ENCODE measurements at regions not wholly inside any gene's neighbourhood (a gene's known extent, or its start where the extent isn't known, plus 50 kb on each side); places are given as distances from the start of the nearest gene placed in this dataset.

DNA sequence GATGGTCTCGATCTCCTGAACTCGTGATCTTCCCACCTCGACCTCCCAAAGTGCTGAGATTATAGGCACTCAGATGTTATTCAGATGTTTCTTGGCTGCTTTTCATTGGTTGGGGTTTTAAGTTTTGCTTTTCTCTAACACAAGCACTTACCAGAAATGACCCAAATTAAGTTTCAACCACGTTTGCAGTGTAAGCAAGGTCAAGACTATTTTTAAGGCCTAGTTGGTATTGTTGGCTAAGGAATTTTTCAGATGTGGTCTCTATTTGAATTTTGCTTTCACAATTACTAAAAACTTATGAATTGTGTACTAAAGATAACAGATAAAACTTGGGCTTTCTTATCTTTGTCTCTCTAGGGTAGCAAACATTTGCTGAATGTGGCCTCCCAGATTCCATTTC is 1756.9 kb upstream of the TENM3 start:
- no peak for DNase-seq (ENCODE audit: low read depth in 2 of 2)

DNA sequence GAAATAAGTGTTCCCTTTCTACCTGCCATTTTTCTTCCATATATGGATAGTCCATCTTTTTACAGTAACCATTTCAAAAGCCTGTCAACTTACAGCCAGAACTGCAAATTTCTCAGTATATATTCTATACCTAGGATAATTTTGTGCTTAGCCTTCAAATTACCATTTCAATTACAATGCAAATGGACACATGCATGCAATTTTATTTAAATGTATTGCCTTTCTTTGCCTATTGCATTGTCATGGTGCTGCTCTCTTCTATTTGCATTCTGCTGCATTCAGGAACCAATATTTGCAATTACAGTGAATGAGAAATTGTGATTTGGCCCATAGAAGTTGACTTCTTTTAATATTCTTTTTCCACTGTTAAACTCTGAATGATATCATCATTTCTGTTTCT is 1753.4 kb upstream of the TENM3 start:
- DNase-seq (ENCODE audit: low read depth in 2 of 2): no peak

DNA sequence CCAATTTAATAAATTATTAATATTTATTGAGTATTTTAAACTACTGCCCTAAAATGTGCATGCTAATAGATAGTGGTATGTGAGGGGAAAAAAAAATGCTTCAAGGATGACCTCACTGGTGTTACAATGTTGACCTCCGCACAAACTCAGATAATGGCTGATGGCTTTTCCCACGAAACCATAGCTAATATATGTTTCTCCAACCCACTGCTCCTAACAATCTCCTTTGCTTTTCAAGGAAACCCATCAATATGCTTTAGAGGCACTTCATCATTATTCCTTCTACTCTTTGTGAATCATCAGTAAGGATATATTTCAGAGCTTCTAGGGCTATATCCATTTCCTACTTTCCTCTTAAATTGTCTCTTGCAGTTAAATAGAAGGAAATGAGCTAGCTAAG is 1752.0 kb upstream of the TENM3 start:
- no peak for DNase-seq (ENCODE audit: low read depth in 2 of 2)

DNA sequence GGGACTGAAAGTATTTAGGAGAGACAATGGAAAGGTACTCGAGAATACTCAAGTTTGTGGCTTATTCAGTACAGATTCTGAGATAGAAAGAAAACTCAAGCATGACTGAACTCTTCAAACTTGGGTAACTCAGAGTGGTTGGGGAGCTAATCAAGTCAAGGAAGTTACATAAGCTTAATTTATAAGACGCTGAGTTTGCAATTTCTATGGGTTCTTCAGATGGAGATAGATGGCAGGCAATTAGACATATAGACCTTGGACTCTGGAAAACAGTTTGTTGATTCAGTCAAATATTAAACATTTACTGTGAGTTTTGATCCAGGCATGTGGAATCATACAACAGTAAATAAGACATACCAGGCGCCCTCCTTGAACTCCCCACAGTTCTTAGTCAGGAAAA is 1749.9 kb upstream of the TENM3 start:
- DNase-seq (ENCODE audit: low read depth in 2 of 2): no peak

DNA sequence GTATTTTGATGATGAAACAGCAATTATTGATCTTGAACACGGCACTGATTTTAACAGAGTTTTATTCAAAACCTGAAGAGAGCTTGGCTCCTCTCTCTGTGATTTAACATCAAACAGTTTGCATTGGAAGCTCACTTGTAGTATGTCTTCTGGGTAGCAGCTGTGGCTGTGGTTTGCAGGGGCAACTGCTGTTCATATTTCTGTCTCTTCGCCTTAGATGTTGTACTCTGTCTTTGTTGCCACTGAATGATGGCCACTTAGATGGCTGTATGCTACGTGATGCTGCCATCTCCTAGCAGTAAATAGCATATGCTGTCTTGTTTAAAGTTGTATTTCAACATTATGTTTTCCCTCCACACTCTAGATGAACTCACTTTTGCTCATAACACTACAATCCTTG is 1743.0 kb upstream of the TENM3 start:
- DNase-seq (ENCODE audit: low read depth in 2 of 2): no peak

DNA sequence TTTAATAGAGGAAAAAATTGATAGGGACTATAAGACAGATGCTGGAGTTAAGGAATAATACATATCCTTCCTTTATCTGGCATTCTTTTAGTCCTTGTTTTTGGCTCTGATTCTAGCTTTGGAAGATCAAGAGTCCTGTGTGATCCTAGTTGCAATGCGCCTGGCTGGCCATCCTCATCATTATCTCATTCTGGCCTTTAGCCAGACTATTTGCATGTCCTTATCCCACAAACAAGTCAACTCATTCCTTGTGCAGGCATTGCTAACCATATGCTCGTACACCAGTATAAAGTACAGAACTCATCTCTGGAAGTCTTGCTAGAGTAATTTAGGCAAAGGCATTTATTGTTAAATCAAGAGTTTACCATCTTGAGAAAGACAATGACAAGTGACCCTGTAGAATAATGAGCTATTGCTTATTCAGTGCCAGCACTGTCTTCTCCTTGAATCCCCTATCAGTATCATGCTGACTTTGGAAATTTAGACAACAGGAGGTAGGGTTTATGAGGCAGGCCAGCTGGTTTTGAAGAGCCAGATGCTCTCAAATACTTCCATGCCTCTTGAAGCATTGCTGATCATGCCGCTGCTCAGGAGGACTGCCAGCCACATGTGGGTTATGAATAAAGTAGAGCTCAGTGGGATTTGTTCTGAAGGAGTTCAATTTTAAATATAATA is 1730.3 kb upstream of the TENM3 start:
- no peak for DNase-seq (ENCODE audit: low read depth in 2 of 2)

DNA sequence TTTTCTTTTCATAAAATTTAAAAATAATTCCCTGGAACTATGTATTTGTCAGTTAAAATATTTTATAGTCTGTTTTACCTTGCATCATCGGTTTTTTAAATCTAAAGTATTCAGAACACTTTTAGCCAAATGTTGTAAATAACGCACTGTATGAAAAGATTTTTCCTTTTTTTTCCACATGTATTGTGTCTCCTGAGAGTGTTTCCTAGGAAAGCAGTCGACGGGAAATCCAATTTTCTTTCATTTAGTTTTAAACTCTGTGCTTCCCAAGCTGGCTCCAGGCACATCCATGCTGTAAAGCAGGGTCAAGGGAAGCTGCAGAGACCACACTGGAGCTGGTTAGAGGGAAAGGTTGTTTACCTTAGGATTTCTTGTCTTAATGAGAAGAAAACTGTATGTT is 1724.3 kb upstream of the TENM3 start:
- DNase-seq (ENCODE audit: low read depth in 2 of 2): no peak

DNA sequence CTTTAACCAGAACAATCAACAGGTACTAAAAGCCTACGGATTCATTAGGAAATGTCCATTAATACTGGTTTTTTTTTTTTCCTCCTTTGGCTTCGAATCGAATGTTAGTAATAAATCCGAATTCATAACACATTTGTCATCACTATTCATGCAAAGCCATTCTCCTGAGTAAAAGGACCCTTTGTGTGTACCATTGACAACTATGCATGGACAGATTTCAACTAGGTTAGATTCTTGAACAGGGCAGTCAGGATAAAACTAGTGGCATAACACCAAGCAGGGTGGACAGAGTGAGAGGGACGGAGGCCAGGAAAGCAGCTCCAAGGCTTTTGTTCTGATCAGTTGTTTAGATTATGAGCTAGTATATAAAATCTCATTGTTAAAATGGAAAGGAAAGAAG is 1722.0 kb upstream of the TENM3 start:
- DNase-seq (ENCODE audit: low read depth in 2 of 2): no peak

DNA sequence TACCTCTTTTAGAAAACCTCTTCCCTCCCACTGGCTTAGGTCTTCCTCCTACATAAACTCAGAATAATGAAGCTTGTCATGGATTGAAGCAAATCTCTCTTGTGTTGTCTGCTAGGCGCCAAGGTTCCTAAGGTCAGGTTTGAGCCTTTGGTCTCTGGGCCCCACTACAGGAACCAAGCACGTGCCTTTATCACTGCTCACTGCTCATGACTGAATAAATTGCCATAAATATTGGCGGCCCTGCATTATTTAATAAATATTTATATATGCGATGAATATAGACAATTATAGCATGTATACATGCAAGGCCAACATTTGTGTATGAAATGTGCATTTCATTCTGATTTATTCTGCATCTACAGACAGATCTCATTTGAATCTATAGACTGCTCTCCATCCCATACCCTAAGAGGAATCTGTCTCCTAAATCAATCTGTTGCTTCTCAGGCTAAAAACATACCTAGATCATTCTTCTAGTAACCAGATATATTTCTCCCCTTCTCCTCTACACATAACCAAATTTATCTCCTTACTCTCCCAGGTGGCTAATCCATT is 1717.6 kb upstream of the TENM3 start:
- DNase-seq (ENCODE audit: low read depth in 2 of 2): no peak

DNA sequence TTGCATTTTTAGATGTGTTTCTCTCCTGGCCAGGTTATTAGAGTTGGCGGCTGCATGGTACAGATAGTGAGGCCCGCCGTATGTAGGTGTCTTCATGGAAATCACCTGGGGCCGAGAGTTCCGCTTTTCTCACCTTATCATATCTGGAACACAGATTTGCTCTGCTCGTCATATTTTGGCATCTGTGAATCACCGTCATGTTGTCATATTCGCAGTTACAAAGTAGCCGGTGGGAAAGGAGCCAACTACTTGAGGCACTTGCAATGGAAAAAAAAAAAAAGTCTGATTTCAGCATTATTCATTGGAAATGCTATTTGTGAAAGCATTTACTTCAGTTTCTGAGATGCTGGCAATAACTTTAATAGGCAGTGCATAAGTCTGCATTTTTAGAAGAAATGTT is 1715.2 kb upstream of the TENM3 start:
- no peak for DNase-seq (ENCODE audit: low read depth in 2 of 2)

DNA sequence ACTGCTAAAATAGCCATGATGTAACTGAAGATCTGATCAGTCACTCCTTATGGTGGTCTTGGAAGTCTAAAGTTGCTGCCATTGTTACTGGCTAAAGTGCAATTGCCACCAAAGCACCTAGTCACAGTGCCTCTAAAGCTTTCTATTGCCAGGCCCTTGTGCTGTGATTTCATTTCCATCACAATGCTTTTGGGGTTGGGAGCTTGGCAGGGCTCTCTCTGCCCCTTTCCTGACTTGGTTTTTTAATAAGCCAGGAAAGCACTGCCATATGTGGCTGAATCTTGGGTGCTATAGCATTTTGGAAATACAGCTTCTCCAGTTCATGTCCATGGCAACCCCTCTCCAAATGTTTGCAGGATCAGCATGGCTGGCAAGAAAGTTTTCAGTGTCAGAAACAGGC is 1712.4 kb upstream of the TENM3 start:
- no peak for DNase-seq (ENCODE audit: low read depth in 2 of 2)

DNA sequence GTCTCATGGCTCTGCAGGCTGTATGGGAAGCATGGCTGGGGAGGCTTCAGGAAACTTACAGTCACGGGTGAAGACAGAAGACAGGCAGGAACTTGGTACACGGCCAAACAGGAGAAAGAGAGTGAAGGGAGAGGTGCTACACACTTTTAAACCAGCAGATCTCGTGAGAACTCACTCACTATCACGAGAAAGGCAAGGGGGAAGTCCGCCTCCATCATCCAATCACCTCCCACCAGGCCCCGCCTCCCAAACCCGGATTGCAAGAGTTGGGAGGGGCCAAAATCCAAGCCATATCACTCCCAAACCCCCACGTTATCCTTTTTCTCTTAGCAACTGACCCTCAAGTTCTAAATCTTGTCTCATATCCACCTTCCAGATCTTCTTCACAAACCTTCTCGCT is 1710.5 kb upstream of the TENM3 start:
- no peak for DNase-seq (ENCODE audit: low read depth in 2 of 2)

DNA sequence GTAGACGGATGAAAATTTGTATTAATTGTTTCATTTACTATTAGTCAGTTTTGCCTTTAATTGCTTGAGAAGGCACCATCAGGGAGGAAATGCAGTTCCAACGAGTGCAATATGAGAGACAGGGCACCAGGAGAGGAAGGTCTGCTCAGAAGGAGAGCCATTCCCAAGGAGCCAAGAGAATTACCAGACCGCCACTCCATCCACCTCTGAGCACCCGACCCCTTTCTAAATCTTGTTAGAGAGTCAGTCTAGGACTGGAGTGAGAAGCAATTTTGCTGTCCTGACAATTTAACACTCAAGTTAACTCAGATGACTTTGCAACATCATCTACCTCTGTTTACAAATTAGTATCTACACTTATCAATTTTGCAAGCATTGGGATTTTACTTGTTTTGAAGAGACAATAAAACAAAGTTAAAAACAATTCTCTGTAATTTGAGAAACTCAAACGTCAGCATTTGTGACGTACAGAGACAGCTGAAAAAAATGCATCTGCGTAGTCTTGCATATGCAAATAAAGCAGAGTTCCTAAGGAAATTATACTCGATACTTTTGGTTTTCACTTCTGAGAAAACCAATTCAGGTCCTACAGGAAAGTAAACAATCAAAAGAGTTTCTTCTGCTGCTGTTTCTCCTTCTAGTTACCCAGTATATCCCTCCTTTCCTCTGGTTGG is 1704.7 kb upstream of the TENM3 start:
- no peak for DNase-seq (ENCODE audit: low read depth in 2 of 2)

DNA sequence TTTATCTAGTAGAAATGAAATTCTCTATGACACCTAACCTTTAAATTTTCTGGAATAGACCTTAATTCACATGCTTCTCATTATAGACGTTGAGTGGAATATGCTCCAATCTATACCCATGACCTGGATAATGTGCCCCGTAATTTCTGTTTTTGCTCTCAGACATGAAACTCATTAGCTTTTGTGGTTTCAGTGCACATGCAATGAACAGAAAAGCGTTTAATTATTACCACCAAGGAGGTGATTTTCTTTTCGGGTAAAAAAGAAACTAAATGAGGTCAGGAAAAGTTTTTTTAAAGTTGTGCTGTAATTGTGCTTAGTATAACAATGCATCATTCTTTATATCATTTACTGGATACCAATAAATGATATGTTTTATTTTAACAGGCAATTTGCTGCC is 1703.9 kb upstream of the TENM3 start:
- DNase-seq (ENCODE audit: low read depth in 2 of 2): no peak

DNA sequence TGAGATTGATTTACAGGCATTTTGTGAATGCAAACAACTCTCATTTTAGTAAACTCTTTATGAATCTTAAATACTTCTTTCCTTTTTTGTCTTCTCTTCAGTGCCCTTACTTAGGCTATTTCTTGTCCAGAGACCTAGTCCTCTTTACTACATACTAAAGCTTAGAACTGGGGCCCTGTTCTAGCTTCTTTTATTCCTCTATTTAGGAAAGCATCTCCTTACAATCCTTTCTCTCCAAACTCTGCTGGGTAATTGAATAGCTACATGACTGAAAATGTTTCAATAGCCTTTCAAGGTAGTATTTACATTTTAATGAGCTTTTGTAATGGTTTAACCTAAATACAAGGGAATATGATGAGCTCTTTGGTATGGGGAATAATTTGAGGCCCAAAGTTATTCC is 1701.5 kb upstream of the TENM3 start:
- no peak for DNase-seq (ENCODE audit: low read depth in 2 of 2)

DNA sequence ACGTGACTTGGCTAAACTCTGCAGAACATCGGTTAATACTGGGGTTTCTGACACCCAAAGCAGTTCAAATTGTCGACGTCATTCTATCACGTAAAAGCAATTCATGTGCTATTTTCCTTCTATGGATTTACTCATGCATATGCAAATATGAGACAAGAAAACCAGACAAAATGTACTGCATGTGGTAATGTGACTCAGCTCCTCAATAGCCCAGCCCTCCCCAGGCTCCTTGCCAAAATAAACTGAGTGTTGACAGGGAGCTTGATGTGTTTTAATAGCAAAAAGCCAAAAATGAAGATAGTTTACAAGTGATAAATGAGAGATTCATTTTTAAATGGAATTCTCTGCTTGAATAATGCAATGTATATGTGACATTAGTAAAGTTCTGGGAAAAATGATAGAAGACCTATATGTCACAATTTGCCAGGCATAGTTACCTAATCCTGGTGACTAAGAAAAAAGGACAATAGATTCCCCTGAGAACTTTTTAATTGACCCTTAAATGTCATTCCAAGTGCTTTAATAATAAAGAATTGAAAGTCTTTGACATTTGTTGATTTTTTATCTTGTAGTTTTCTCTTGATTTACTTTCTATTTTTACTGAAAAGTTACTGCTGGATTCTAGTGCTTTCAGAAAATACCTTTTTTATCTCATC is 1700.6 kb upstream of the TENM3 start:
- peak; percentile 79 to 85 for DNase-seq (ENCODE audit: low read depth in 2 of 2)

DNA sequence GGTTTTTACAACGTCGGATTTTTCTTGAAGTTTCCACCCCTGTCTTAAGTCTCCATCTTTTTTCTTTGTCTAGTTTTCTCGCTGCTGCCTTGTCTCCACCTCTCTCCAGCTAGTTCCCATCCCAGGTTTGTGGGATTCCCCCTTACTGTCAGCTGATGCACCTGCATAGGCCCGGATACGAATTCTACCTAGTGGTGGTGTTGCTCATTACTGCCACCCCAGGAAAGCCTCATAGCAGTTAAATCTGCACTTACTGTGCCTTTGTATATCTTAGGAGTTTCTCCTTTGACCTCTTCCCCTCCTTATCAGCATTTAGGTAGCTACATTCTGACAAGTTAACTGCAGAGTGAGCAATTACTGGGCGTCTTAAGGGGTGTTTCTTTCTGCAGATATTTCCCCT is 1693.1 kb upstream of the TENM3 start:
- DNase-seq (ENCODE audit: low read depth in 2 of 2): no peak

DNA sequence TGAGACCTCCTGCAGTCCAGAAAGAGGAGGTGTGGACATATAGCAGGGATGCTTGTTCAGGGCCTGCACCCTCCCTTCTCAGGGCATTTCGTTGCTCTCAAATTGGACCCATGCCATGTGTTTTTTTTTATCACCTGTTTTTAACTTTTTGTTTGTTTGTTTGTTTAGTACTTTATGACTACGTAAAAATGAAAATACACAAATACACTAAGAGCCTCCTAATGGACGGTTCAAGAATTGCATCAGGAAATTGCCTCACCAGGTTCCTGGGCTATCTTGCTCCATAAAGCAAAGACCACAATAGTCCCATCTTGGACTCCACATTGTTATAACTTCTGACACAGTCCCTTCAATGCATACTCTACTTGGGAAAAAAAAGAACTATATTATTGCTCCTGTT is 1685.9 kb upstream of the TENM3 start:
- no peak for DNase-seq (ENCODE audit: low read depth in 2 of 2)

DNA sequence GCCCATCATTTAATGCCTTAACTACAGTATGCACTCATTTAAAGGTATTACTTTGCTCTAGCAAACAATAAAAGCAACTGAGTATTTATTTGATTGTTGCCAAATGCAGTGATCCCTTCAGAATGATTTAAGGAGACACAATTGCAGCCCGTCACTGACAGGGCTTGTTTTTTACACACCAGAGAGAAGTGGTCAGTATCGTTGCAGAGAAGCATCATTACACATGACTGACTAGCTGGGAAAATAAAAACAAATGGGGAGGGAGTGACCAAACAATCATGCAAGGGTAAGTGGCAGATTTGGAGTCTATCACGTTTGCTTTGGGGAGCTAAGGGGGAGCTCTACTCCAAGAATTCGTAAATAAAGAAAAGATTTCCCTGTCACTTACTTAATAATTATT is 1685.3 kb upstream of the TENM3 start:
- no peak for DNase-seq (ENCODE audit: low read depth in 2 of 2)

DNA sequence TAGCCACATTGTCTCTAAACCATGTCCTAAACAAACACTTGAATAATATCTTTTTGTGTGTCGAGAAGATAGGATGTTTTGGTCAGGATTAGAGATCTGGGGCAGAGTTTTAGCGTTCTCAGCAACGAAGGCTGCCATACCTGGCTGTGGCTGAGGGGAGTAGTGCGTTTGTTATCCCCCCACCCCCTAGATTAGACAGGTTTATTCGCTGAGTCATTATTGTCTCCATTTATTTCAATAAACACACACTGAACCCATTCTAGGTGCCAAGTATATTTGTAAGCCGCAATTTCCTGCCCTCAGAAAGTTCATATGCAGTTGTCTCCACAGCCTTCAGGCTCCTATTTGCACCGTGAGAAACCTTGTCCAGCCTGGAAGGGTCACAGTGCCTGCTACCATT is 1684.8 kb upstream of the TENM3 start:
- no peak for DNase-seq (ENCODE audit: low read depth in 2 of 2)

DNA sequence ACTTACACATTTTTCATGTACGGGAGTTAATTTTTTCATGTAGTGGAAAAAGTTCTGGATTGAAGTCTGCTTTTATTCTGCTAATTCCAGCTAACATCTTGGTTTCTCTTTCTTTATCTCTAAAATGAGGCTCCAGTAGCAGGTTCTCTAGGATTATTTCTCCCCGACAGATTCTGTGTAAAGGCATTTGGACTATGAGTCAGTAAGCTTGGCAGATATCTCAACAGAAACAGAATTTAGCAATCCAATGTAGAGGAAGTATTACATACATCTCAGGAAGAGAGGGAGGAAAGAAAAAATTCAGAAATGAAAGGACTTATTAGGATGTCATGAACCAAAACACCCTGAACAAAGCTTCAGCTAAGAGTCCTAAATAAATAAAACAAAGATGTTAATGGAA is 1682.3 kb upstream of the TENM3 start:
- DNase-seq (ENCODE audit: low read depth in 2 of 2): peak; percentile 22 to 31

DNA sequence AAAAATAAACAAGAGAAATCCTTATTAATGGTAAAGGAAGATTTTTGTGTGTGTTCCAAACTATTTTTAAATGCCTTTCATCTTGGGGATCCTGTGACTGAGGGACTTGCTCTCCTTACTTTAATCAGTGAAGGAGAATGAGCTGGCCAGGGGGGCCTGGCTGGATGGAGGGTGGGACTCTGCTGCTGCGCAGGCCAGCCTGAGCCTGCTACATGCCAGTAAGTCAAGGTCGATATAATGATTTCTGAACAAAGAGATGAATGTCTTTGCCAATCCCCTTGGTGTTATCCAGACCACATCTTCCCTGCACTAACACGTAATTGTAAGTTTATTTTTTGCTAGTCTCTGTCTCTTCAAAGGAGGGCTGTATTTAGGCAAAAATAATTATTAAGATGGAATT is 1679.2 kb upstream of the TENM3 start:
- DNase-seq (ENCODE audit: low read depth in 2 of 2): no peak

DNA sequence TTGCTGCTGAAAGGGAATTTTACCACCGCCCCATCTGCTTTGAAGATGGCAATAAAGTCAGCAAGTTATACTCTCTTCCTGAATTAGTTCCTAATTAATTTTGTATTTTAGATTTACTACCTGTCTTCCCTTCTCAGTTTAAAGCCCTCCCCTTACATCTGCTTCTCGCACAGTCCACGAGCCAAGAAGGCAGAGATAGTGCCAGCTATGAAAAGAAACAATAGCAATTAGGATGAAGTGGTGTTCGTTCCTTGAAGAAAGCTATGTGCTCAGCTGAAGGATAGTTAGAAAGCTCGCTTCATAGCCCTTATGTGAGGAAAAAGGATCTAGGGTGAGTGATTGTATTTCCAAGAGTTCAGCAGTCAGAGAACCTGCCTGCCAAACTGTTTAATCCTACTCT is 1678.8 kb upstream of the TENM3 start:
- DNase-seq (ENCODE audit: low read depth in 2 of 2): no peak
